Fibroblast of skin of abdomen (primary cell): ENCODE measurements at regions not wholly inside any gene's neighbourhood (a gene's known extent, or its start where the extent isn't known, plus 50 kb on each side); places are given as distances from the start of the nearest gene placed in this dataset.
"Not testable (repeated sequence)": the region's sequence is repeated elsewhere in the genome, so short reads cannot be mapped to it uniquely, and the experiment has no call there.

Experiments used
- DNase-seq: peaks from one replicate; pipeline ENCODE4 v3.0.0-alpha.2; 2013

DNA sequence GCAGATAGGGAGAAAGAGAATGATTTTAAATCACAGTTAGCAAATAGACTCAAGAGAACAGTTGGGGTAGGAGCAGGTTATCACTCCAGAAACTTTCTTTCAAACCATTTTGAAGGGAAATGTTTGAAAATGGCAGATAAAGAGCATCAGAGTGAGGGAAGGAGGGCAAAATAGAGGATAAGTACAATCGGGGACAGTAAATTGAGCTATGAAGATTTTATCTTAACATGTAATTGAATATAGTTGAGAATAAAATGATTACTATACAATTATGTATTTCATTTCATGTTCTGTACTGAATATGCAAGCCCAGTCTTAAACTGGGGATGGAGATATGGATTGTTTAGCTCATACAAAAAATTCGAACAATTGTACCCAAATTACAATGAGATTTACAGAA lies 54.0 kb downstream of the MAP10 start:
- no peak for DNase-seq

DNA sequence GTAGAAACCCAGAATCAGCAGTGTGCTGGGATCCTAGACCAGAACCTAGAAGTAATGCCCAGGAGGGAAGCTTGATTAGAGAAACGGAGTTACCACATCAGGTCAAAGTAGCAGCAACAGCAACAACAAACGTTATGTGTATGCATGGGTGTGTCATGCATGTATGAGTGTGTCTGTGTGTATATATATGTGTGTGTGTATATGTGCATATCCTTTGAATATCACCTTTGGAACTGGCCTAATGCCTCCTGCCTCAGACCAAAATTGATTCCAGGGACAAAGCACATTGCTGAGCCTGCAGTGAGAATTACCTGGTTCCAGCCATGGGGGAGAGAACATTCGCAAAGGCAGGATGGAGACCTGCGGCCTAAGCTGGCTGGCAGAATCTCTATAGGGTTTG lies 55.9 kb downstream of the MAP10 start:
- DNase-seq: no peak

DNA sequence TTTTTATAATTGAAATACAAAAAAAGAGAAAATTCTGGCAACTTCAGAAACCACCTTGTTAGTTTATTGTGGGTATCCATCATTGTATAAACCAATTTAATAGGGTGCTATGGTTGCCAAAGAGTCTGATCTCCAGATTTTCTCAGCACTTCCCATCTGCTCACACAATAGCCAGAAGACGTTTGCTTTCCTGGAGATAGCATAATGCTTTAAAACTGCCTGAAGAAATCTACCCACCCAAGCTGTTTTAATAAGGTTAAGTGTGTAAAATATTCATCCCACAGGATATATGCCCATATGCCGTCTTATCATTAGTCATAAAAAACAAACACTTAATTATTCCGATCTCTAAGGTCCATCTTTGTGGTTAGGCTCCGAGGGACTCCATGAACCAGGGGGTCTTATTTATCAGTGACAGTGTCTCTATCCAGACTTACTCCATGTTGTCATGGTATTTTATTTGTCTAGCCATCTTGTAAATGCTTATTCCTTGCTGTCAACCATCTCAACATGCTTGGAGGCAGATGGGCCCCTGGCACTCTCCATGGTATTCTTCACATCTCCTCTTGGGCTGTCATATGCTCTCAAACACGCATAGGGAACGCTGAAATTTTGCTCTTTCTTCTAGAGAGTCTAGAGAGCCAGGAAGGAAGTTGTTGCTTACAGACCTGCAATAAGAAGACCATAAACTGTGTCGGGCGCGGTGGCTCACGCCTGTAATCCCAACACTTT lies 58.5 kb downstream of the MAP10 start:
- no peak for DNase-seq

DNA sequence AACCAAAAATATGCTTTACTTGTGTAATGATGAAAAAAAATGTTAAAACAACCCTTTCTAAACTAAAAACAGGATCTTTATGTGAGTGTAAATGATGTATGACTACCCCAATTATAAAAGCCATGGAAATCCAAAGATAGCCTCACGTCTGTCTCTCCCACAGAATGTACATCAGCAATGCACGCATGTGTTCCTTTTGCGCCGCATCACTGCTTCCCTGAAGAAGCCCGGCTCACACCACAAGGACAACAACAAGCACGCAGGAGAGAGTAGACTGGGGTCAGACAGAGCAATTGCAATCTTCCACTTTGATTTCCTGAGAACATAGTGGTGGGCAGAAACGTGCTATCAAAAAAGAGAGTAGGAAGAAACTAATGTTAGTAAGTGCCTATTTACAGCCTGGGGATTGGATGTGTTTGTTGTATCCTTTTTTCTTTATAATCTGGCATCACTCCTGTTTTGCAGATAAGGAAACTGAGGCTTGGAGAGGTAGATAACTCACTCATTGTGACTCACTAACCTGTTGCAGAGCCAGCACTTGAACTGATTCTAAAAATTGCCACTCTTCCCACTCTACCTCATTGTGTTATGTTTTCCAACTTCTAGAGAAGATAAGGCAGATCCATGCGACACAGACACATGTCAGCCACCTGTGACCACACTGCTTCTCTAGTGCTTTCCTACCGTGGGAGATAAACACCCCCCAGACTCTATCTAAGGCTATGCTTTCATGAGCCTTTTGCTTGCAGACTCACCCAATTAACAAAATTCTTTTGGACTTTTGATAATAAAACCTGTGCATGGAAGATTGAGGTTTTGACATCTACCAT lies 60.1 kb downstream of the MAP10 start:
- DNase-seq: no peak

DNA sequence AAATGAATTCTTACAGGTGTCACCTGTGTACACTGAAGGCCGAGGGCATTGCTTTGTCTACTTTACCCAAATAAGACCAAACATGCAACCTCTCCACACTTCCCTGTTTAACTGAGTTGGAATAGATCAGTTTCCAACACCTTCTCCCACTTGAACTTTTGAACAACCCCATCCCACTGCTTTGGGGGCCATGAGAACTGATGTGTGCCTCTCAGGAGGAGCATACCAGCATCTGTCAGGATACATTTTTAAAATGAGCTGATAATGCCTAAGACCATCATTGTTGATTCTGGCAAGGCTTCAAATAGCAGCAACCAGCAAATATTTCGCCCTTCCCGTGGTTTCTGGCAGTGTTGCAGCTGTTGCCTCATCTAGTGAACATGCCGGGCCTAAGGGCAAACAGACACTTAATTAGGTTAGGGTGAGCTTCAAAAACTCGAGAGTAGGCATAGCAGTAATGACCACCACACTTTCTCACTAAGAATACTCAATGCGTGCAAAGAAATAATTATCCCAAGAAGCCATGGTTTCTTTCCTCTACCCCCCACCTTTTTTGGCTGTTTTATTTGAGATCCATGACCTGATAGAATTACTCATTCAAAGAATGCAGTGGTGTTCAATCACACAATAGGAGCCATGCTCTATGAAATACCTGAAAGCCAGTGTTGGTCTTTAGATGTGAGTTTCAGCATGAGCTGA lies 63.7 kb downstream of the MAP10 start:
- peak; percentile 89 for DNase-seq

DNA sequence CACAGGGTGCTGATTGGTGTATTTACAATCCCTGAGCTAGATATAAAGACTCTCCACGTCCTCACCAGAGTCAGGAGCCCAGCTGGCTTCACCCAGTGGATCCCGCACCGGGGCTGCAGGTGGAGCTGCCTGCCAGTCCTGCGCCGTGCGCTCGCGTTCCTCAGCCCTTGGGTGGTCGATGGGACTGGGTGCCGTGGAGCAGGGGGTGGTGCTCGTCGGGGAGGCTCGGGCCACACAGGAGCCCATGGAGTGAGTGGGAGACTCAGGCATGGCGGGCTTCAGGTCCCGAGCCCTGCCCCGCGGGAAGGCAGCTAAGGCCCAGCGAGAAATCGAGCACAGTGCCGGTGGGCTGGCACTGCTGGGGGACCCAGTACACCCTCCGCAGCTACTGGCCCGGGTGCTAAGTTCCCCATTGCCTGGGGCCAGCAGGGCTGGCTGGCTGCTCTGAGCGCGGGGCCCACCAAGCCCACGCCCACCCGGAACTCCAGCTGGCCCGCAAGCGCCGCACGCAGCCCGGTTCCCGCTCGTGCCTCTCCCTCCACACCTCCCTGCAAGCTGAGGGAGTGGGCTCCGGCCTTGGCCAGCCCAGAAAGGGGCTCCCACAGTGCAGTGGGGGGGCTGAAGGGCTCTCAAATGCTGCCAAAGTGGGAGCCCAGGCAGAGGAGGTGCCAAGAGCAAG lies 66.2 kb downstream of the MAP10 start:
- not testable (repeated sequence) for DNase-seq

DNA sequence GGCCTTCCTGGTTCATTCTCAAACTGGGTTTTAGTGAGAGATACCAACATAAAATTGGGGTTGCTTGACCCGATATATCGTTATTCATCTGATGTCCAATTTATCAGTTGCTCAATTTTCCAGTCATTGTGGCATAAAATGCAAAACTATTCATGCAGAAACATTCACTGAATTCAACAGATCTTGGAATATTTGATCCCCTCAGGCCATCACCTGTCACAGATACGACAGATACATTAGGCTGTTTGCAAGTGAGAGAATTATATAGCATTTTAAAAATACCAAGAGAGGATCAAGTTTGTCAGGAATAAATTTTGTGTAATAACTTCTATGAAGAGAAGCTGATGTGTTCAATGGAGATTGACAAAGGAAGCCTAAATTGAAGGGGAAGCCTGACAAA lies 67.1 kb downstream of the MAP10 start:
- DNase-seq: no peak

DNA sequence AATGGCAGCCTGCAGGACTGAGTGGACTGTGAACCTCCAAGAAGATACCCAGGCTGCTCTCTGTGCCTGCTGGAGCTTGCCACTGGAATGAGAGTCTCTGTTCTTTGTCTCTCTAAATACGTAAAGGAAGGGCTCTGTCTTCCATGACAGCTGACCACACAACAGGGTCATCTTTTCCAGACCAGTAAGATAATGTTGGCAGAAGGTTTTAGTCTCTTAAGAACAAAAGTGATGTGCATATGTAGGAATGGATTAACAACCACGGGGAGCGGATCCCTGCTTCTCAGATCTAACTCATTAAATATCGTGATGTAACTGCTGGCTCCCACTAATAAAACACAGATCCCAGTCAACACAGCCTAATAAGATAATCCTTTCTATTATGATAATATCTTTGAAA lies 67.5 kb downstream of the MAP10 start:
- DNase-seq: no peak

DNA sequence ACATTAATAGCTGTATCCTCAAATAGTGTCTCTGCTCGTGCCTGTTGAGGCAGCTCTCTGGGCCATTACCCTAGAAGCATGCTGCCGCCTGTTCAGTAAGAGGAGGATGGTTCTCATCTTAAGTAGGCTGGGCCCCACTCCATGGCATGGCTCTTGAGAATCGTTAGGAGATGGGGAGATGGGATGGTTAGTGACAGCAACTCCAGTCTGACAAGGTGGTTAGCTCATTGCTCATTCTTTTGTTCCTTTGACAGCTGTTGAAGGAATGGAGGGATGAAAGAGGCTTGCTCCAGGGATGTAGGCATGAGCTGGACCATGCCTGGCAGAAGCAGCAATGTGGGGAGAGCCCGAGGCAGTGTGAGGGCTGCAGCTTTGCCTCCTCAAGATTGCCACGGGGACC lies 68.2 kb downstream of the MAP10 start:
- DNase-seq: no peak

DNA sequence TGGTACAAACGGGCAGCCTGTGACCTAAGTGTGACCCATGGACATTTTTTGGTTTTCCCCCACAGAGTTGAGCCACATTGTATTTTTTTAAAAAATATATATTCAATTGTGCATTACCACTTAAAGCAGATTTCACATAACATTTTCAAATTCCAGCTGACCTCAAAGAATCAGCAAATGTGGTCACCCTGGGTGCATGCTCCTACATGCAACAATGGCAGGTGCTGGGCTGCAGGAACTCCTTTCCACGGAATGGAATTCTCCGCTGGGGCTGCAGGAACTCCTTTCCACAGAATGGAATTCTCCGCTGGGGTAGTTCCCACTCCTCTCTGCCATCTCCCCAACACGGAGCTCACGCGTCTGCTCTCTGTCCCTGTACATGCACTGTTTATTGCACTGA lies 68.7 kb downstream of the MAP10 start:
- no peak for DNase-seq

DNA sequence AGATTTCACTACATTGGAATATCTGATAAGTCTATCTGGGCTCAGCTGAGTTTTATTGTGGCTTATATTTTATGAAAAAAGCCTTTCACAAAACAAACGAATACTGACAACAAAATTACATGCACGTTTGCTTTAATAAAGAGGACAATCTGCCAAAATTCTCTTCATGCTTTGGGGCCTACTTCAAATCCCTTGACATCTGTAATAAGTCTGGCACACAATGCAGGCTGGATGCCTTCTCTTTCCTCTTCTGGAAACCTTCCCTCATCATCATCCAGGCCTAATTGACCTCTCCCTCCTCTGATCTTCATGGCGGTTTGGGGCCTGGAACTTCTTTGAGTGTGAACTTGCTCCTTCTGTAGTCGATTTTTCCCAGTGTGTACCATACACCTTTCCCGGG lies 70.3 kb downstream of the MAP10 start:
- no peak for DNase-seq

DNA sequence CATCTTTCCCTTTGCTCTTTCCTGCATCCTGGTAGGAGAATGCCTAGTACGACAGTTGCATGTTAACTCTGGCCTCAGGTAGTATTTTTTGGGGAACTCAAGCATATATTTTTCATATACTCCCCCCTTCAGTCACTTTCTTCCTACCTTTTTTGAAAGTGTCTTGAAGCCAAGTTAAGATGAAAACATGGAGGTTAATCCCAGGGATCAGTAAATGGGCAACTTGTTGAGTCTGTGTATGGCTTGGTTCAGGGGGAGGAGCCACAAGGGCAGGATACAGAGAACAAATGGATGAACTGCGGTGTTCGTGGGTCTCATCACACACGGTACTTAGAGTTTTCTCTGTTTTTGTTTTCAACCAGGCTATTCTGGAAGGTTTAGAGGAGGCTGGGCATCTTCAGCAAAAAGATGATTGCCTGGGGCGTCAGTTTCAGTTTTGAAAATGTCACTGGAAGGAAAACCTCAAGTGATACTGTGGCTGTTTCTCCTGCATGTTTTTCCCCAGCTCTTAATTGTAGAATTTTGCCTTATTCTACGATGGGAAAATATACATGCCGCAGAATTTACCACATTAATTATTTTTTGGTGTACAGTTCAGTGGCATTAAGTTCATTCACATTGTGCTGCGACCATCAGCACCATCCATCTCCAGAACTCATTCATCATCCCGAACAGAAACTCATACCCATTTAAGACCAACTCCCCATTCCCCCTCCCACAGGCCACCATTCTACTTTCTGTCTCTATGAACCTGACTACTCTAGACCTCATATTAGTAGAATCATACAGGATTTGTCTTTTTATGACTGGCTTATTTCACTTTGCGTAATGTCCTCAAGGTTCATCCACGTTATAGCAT lies 71.5 kb downstream of the MAP10 start:
- DNase-seq: no peak

DNA sequence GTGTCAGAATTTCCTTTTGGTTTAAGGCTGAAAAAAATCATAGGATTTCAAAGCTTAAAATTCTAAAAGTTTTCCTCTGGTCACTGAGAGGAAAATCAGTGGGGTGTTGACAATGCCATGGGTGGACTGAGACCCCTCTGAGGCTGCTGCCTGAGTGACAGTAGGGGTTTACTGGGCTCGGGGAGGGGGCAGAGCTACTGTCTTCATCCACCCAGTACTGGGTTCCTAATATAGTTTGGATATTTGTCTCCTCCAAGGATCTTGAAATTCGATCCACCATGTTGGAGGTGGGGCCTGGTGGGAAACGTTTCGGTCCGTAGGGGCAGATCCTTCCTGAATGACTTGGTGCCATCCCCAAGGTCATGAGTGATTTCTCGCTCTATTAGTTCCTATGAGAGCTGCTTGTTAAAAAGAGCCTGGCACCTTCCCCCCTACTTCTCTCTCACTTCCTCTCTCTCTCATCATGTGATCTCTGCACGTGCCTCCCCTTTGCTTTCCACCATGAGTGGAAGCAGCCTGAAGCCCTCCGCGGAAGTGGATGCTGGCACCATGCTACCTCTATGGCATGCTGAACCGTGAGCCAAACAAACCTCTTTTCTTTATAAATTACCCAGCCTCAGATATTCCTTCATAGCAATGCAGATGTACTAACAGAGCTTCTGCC lies 72.3 kb downstream of the MAP10 start:
- DNase-seq: no peak

DNA sequence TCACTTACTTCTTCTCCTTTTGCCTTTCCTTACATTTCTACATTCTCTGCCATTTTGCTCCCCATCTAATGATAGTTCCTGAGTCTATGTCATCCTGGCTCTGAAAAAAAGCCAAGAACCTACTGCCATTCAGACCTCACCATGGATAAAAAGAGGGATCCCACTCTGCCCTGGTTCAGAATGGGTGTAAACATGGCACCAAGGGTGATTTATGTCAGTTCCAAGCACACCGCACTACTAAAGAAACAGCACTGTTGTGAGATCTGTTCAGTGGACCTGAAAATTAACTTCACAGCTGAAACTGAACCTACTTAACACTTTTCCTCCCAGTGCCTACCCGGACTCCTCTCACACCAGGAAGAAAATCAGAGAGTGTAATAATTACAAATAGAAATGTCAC lies 72.3 kb upstream of the NTPCR start:
- DNase-seq: no peak

DNA sequence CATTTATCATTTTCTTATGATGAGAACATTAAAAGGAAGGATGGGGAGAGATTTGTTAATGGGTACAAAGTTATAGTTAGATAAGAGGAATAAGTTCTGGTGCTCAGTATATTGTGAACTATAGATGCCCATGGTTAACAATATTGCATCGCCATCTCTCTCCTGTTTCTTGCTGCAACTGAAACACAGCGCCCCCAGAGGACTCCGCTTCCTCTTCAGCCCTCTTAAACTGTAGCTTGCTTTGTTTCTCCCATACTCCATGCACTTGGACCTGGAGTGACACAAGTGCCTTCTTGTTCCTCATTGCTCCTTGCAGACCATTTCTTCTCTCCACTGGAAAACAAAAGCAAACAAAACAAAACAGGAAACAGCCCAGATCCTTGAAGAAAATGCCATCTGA lies 70.1 kb upstream of the NTPCR start:
- DNase-seq: peak; percentile 21

DNA sequence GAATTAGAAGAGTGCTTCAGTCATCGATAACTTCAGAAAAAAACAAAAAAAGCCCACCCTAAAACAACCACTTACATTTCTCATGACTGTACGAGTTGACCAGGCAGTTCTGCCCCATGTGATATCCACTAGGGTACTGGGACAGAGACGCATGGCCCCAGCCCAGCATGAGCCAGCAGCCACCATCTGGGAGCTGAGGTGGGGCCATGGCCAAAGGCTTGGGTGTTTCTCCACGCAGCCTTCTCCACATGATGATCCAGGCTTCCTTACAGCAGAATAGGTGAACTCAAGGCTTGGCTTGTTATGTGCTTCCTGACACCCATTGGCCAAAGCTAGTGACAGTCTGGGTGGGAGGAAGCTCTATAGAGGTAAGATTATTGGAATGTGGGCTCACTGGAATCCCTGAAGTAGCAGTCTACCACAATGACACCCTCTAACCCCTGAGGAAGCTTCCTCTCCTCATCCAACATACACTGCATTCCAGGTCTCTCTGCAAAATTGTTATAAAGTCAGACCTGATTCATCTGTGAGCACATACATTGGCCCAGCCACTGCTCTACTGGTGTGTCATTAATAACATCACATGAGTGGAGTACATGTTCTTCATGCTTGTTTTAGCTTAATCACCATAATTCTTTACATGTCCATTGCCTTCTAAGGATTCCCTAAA lies 66.3 kb upstream of the NTPCR start:
- peak; percentile 33 for DNase-seq

DNA sequence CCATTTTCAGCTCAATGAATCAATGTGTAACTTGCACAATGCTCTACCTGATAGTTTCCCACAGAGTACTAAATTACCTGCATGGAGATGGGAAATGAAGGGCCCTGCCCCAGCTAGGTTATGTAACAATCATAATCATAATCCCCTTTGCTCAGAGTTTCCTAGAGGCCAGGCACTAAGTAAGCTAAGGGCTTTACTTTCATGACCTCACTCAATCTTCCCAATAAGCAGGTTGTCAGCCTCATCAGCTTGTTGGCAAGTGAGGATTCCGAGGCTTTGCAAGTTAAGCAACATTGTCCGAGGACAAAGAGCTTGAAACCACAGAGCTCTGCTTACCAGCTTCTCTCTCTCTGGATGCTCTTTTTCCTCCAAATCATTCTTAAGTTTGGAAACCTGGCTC lies 64.1 kb upstream of the NTPCR start:
- no peak for DNase-seq

DNA sequence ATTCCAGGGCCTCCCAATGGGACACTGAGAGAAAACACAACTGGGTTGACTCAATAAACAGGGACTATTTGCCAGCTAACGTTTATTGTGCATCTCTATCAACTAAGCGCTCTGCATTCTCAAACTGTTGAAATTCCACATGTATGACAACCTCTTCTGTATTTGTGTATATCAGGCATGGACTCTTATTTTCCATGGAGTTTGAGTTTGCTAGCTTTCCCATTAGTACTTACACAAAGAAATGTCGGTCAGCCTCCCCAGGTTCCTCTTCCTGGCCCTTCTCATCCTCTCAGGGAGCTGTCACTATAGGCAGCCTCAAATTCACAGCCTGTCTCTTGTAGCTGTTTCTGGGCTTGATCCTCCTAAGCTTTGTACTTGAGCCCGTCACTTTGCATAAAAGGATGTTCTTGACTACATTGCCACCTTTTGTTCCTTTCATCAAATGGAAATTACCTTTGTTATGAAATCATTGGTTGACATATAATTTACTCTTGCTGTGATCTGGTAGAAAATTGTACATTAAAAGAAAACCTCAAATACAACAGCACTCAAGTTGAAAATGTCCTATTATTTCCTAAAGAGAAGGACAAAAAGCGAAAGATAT lies 60.0 kb upstream of the NTPCR start:
- DNase-seq: no peak

DNA sequence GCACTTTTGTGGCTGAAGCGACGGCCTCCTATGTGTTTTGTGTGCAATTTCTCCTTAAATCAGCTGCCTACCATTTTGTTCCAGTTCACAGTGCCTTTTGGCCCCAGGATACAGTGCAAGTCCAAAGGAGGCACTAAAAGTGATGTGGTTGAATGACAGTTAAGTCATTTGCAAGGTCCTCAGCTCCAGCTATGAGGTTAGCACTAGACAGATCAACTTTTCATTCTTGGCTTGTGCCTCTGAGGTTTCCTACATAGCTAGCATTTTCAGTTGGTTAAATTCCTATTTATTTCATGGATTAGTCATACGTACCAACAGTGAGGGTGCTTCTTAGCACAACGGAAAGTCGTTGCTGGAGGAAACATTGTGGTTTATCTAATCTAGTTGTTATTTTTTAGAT lies 59.3 kb upstream of the NTPCR start:
- DNase-seq: peak; percentile 89

DNA sequence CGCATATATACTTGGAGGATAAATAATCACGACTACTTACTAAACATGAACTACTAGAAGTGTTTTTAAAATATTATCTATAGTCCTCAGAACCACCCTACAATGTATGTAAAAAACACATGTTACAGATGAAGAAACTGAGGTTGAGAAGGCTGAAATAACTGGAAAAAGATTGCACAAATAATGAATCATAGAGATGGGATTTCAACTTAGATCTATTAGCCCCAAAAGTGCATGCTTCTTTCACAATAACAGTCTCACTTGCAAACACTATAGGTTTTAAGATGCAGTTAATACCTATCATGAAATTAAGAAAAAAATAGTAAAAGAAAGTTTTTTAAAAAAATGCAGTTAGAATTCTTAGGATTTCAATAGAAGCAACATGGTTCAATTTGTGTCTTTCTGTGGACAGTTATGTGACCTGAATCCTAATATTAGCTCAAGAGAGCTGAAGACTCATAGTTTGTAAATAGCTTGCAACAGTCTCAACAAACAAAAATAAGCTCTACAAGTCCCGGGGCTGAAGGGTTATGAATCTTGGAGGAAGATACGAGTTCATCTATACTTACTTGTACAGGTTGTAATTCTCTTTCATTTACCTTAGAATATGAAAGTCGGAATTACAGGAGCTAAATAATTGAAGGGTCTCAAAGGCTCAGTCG lies 58.6 kb upstream of the NTPCR start:
- peak; percentile 30 for DNase-seq
